Trophoblast cell (in vitro differentiated cells and primary cell): ENCODE measurements at regions not wholly inside any gene's neighbourhood (a gene's known extent, or its start where the extent isn't known, plus 50 kb on each side); places are given as distances from the start of the nearest gene placed in this dataset.

Experiments used
- DNase-seq, 2 donors: peaks; one replicate each; pipeline ENCODE4 v3.0.0-alpha.2; 2016
- H2AFZ ChIP-seq: 2 replicates; pipeline ENCODE4 v1.6.1; 2013; ENCODE audit warnings: low read length, moderate library complexity, mild to moderate bottlenecking; ENCODE audit not compliant: insufficient read depth, poor library complexity
- H2AK5ac ChIP-seq: 2 replicates; pipeline ENCODE4 v1.6.1; 2013; ENCODE audit warnings: mild to moderate bottlenecking, low read length
- H2BK120ac ChIP-seq: 2 replicates; pipeline ENCODE4 v1.6.1; 2013; ENCODE audit warnings: low read length, mild to moderate bottlenecking, moderate library complexity; ENCODE audit not compliant: insufficient read depth, poor library complexity
- H2BK12ac ChIP-seq: 2 replicates; pipeline ENCODE4 v1.6.1; 2013; ENCODE audit warnings: mild to moderate bottlenecking, low read length, moderate library complexity
- H2BK5ac ChIP-seq: 2 replicates; pipeline ENCODE4 v1.6.1; 2013; ENCODE audit warnings: low read length, low read depth, moderate library complexity, mild to moderate bottlenecking; ENCODE audit not compliant: poor library complexity
- H3K14ac ChIP-seq: 2 replicates; pipeline ENCODE4 v1.6.1; 2013; ENCODE audit warnings: mild to moderate bottlenecking, low read length
- H3K18ac ChIP-seq: 2 replicates; pipeline ENCODE4 v1.6.1; 2013; ENCODE audit warnings: mild to moderate bottlenecking, low read length
- H3K23ac ChIP-seq: 2 replicates; pipeline ENCODE4 v1.6.1; 2013; ENCODE audit warnings: low read length
- H3K27ac ChIP-seq: 2 replicates; pipeline ENCODE4 v1.5.1; 2013; ENCODE audit warnings: low read depth, mild to moderate bottlenecking, inconsistent platforms, low read length, moderate library complexity
- H3K27me3 ChIP-seq: 2 replicates; pipeline ENCODE4 v1.6.1; 2013; ENCODE audit warnings: inconsistent platforms, mild to moderate bottlenecking, low read length, moderate library complexity; ENCODE audit not compliant: insufficient read depth
- H3K36me3 ChIP-seq, 2 experiments: 1 replicate in 1 of 2; 2 replicates in 1 of 2; pipeline ENCODE4 v1.6.1; 2013; ENCODE audit warnings: low read length in 2 of 2, mild to moderate bottlenecking in 2 of 2, moderate library complexity in 1 of 2; ENCODE audit not compliant: insufficient read depth in 2 of 2, control insufficient read depth in 1 of 2
- H3K4ac ChIP-seq: 2 replicates; pipeline ENCODE4 v1.6.1; 2013; ENCODE audit warnings: low read depth, mild to moderate bottlenecking, low read length, moderate library complexity
- H3K4me1 ChIP-seq, 2 experiments: 1 replicate in 1 of 2; 2 replicates in 1 of 2; pipeline ENCODE4 v1.6.1; 2013; ENCODE audit warnings: low read length in 2 of 2, mild to moderate bottlenecking in 2 of 2, moderate library complexity in 1 of 2; ENCODE audit not compliant: insufficient read depth in 2 of 2, control insufficient read depth in 1 of 2
- H3K4me2 ChIP-seq: 2 replicates; pipeline ENCODE4 v1.6.1; 2013; ENCODE audit warnings: inconsistent platforms, mild to moderate bottlenecking, low read length, moderate library complexity
- H3K4me3 ChIP-seq: 2 replicates; pipeline ENCODE4 v1.5.1; 2013; ENCODE audit warnings: mild to moderate bottlenecking, low read depth, low read length, inconsistent platforms
- H3K79me1 ChIP-seq: one replicate; pipeline ENCODE4 v1.6.1; 2013; ENCODE audit warnings: low read length
- H3K79me2 ChIP-seq: 2 replicates; pipeline ENCODE4 v1.6.1; 2013; ENCODE audit warnings: low read length, mild to moderate bottlenecking; ENCODE audit not compliant: control insufficient read depth, insufficient read depth, poor library complexity
- H3K9ac ChIP-seq: 2 replicates; pipeline ENCODE4 v1.6.1; 2013; ENCODE audit warnings: mild to moderate bottlenecking, low read length
- H3K9me3 ChIP-seq: 2 replicates; pipeline ENCODE4 v1.6.1; 2013; ENCODE audit warnings: low read depth, mild to moderate bottlenecking, control low read depth, inconsistent platforms, low read length; ENCODE audit not compliant: insufficient read depth
- H4K12ac ChIP-seq: 2 replicates; pipeline ENCODE4 v1.6.1; 2013; ENCODE audit warnings: low read depth, mild to moderate bottlenecking, low read length, moderate library complexity
- H4K8ac ChIP-seq: 2 replicates; pipeline ENCODE4 v1.6.1; 2013; ENCODE audit warnings: low read depth, mild to moderate bottlenecking, low read length, moderate library complexity
- H4K91ac ChIP-seq: one replicate; pipeline ENCODE4 v1.6.1; 2013; ENCODE audit warnings: low read depth, mild to moderate bottlenecking, low read length, moderate library complexity
- whole genome bisulfite sequencing: extraction: QIAGEN DNeasy Blood & Tissue Kit; methylation state at CpG from one replicate; pipeline ENCODE4 v1.1.7; 2013; ENCODE audit warnings: missing lambda C conversion rate; ENCODE audit not compliant: insufficient read length, insufficient coverage; ENCODE audit errors: extremely low coverage; 5-methylcytosine and 5-hydroxymethylcytosine counted together

- H3K23ac ChIP-seq = no peak overlapping the region
- no peak overlapping the region for H3K4me2 ChIP-seq
- H3K14ac ChIP-seq = no peak overlapping the region
- no peak for DNase-seq
- H3K27me3 ChIP-seq = no peaks in the 10 kb centered on the region
- no peak overlapping the region for H3K4ac ChIP-seq
- no peak overlapping the region for H2AFZ ChIP-seq
- H3K79me1 ChIP-seq = no peaks in the 10 kb centered on the region
- H3K79me2 ChIP-seq = no peaks in the 10 kb centered on the region
- no peak overlapping the region for H4K12ac ChIP-seq
- no peak overlapping the region for H3K18ac ChIP-seq
- no peak overlapping the region for H3K9ac ChIP-seq
- H2BK12ac ChIP-seq = no peak overlapping the region
- H2BK120ac ChIP-seq = no peak overlapping the region
- no peak overlapping the region for H4K8ac ChIP-seq
- H4K91ac ChIP-seq = no peak overlapping the region
- H2BK5ac ChIP-seq = no peak overlapping the region
- H2AK5ac ChIP-seq = no peak overlapping the region
- H3K36me3 ChIP-seq = no peaks in the 10 kb centered on the region
- H3K4me3 ChIP-seq = no peak overlapping the region
- no CpG with 5 or more reads among the region's 1 CpG for WGBS
- no peaks in the 10 kb centered on the region for H3K9me3 ChIP-seq
- no peaks in the 10 kb centered on the region for H3K4me1 ChIP-seq
- H3K27ac ChIP-seq = no peak overlapping the region
Observed at GRCh38 chr12:16870845-16871244, 264.9 kb upstream of the LMO3 start.

- no peak overlapping the region for H2AK5ac ChIP-seq
- H2AFZ ChIP-seq = no peak overlapping the region
- H3K36me3 ChIP-seq = no peaks in the 10 kb centered on the region
- no peak overlapping the region for H3K4ac ChIP-seq
- no peaks in the 10 kb centered on the region for H3K79me1 ChIP-seq
- H3K14ac ChIP-seq = no peak overlapping the region
- H3K27me3 ChIP-seq = no peaks in the 10 kb centered on the region
- no peak overlapping the region for H3K4me2 ChIP-seq
- no peak overlapping the region for H3K23ac ChIP-seq
- H3K4me3 ChIP-seq = no peak overlapping the region
- no peaks in the 10 kb centered on the region for H3K4me1 ChIP-seq
- no peak overlapping the region for H2BK120ac ChIP-seq
- H3K79me2 ChIP-seq = no peaks in the 10 kb centered on the region
- H4K8ac ChIP-seq = no peak overlapping the region
- no peak overlapping the region for H3K18ac ChIP-seq
- no peak overlapping the region for H4K91ac ChIP-seq
- DNase-seq = no peak
- no peak overlapping the region for H3K9ac ChIP-seq
- H4K12ac ChIP-seq = no peak overlapping the region
- no peak overlapping the region for H2BK5ac ChIP-seq
- H3K9me3 ChIP-seq = no peaks in the 10 kb centered on the region
- no peak overlapping the region for H3K27ac ChIP-seq
- H2BK12ac ChIP-seq = no peak overlapping the region
Observed at GRCh38 chr12:16863742-16864141, 257.8 kb upstream of the LMO3 start.

GRCh38 chr12:16857456-16857923, 251.5 kb upstream of the LMO3 start:
- Histone ChIP-seq H3K9ac (no peak overlapping the region), H2BK12ac (no peak overlapping the region), H3K79me1 (no peaks in the 10 kb centered on the region), H4K8ac (no peak overlapping the region), H3K4me1 (no peaks in the 10 kb centered on the region), H3K9me3 (no peaks in the 10 kb centered on the region), H2AK5ac (no peak overlapping the region), H3K36me3 (no peaks in the 10 kb centered on the region), H3K23ac (no peak overlapping the region), H3K4ac (no peak overlapping the region), H2AFZ (no peak overlapping the region), H3K27ac (no peak overlapping the region), H3K4me2 (no peak overlapping the region), H3K14ac (no peak overlapping the region), H3K79me2 (no peaks in the 10 kb centered on the region), H2BK5ac (no peak overlapping the region), H2BK120ac (no peak overlapping the region), H4K91ac (no peak overlapping the region), H3K4me3 (no peak overlapping the region), H4K12ac (no peak overlapping the region), H3K18ac (no peak overlapping the region), H3K27me3 (no peaks in the 10 kb centered on the region)
- no CpG with 5 or more reads among the region's 1 CpG for WGBS
- DNase-seq = no peak

- no peak overlapping the region for H3K4me3 ChIP-seq
- no peak for DNase-seq
- no peaks in the 10 kb centered on the region for H3K79me2 ChIP-seq
- no peak overlapping the region for H2AK5ac ChIP-seq
- no peak overlapping the region for H3K18ac ChIP-seq
- no peak overlapping the region for H3K4ac ChIP-seq
- H3K9me3 ChIP-seq = no peaks in the 10 kb centered on the region
- H2BK120ac ChIP-seq = no peak overlapping the region
- H3K4me1 ChIP-seq = no peaks in the 10 kb centered on the region
- no peak overlapping the region for H4K8ac ChIP-seq
- H3K9ac ChIP-seq = no peak overlapping the region
- no peak overlapping the region for H3K4me2 ChIP-seq
- H3K23ac ChIP-seq = no peak overlapping the region
- H2BK5ac ChIP-seq = no peak overlapping the region
- H3K14ac ChIP-seq = no peak overlapping the region
- no peak overlapping the region for H4K12ac ChIP-seq
- no peaks in the 10 kb centered on the region for H3K27me3 ChIP-seq
- H3K27ac ChIP-seq = no peak overlapping the region
- no peak overlapping the region for H2BK12ac ChIP-seq
- no peak overlapping the region for H4K91ac ChIP-seq
- H2AFZ ChIP-seq = no peak overlapping the region
- no peaks in the 10 kb centered on the region for H3K36me3 ChIP-seq
- H3K79me1 ChIP-seq = no peaks in the 10 kb centered on the region
- WGBS = no CpG with 5 or more reads among the region's 1 CpG
Observed at GRCh38 chr12:16854465-16854864, 248.5 kb upstream of the LMO3 start.
